ENCODE measurements at regions not wholly inside any gene's neighbourhood (a gene's known extent, or its start where the extent isn't known, plus 50 kb on each side); places are given as distances from the start of the nearest gene placed in this dataset.
"Not testable (repeated sequence)": the region's sequence is repeated elsewhere in the genome, so short reads cannot be mapped to it uniquely, and the experiment has no call there.

- no peak for DNase-seq (ENCODE audit: low read depth)
Measured at GRCh38 chr12:124381456-124382296, 86.8 kb downstream of the RFLNA start.

GRCh38 chr12:124380796-124381455, 86.0 kb downstream of the RFLNA start:
- DNase-seq (ENCODE audit: low read depth): no peak

GRCh38 chr12:124379938-124380754, 85.3 kb downstream of the RFLNA start:
- no peak for DNase-seq (ENCODE audit: low read depth)

DNA sequence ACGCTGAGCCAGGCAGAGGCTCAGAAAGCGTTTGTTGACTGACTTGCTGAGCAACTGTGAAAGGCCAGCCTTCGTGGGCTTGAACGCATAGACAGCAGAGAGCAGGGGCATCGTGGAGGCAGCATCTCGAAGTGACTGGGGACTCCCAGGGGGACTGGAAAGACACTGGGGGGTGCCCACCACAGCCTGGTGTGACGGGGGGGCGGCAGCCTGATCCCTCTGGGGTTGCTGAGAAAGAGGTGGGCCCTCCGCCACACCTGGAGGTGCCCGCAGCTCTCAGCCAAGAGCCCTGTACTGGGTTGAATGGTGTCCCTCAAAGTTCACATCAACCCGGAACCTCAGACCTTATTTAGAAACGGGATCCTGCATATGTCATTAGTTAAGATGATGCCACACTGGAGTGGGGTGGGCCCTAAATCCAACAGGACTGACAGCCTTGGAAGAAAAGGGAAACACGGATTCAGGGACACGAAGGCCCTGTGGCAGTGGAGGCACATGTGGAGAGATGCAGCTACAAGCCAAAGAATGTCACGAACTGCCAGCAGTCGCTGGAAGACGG, 84.6 kb downstream of the RFLNA start:
- no peak for DNase-seq (ENCODE audit: low read depth)

GRCh38 chr12:124378926-124379325, 84.0 kb downstream of the RFLNA start:
- DNase-seq (ENCODE audit: low read depth): no peak

DNA sequence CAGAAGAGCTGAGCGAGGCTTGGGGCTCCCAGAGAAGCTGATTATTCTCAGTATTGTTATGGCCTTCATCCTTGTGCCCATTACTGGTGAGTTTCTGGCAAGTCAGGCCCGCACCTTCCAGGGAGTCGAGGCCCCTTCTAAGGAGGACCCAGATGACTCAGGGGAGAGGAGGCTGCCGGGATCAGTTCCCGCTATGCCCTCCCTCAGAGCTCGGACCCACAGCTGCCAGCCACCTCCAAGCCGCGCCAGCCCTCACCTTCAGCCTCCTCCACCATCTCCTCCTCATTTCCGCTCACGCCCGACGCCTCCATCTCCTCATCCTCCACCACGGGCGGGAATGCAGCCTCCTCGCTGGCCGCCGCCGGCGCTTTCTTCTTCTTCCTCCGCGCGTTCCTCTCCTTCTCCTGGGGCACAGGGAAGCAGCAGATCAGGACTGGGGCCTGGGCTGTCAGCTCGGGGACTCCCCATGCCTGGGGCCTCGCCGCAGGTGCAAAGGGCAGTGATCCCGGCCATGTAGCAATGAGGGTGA, 83.2 kb downstream of the RFLNA start:
- DNase-seq (ENCODE audit: low read depth): no peak

- no peak for DNase-seq (ENCODE audit: low read depth)
Measured at GRCh38 chr12:124376435-124376834, 81.5 kb downstream of the RFLNA start.

DNA sequence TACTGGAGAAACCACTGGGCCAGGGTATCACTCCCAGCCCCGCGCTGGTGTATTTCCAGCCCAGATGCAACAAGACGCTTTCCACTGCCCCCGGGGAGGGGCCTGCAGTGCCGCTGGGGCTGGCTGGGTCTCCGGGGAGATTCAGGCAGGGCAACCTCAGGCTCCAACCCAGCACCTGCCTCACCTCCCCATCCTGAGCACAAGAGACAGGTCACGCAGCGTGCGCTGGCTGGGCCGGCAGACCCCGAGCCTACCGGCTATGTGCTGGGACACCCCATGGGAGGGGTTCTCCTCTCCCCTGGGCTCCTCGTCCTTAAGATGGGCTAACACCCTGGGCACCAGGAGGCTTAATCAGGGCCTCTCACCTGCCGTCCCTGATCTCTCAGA, 80.9 kb downstream of the RFLNA start:
- DNase-seq (ENCODE audit: low read depth): no peak

- no peak for DNase-seq (ENCODE audit: low read depth)
Measured at GRCh38 chr12:124375141-124375788, 80.4 kb downstream of the RFLNA start.

DNA sequence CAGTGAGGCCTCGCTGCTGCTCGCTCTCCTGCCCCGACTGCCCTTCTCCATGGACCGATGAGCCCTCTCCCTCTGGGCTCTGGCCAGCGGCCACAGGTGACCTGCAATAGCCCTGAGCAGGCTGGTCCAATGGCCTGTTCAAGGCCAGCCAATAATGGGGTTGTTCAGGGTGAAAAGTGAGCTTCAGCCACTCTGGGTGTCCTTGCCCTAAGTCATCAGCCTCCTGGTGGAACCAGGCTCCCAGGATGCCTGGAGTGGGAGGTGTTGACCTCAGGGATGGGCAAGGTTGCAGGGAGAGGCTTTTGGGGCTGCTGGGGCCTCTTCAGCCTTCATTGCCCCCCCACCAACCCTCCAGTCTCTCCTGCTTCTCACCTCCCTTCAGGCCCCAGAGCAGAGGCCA, 79.7 kb downstream of the RFLNA start:
- DNase-seq (ENCODE audit: low read depth): no peak

- DNase-seq (ENCODE audit: low read depth): no peak
Measured at GRCh38 chr12:124374147-124374546, 79.3 kb downstream of the RFLNA start.

DNA sequence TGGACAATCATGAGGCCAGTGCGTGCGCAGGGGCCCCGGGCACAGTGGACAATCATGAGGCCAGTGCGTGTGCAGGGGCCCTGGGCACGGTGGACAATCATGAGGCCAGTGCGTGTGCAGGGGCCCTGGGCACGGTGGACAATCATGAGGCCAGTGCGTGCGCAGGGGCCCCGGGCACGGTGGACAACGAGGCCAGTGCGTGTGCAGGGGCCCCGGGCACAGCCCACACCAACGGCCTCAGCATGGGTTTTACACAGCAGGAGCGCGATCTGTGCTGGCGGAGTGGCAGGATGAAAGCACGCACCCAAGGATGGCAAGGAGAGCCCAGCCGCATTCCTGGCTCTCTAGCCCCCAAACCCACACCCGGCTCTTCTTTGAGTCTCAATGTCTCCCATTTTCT, 78.8 kb downstream of the RFLNA start:
- DNase-seq (ENCODE audit: low read depth): not testable (repeated sequence)

DNA sequence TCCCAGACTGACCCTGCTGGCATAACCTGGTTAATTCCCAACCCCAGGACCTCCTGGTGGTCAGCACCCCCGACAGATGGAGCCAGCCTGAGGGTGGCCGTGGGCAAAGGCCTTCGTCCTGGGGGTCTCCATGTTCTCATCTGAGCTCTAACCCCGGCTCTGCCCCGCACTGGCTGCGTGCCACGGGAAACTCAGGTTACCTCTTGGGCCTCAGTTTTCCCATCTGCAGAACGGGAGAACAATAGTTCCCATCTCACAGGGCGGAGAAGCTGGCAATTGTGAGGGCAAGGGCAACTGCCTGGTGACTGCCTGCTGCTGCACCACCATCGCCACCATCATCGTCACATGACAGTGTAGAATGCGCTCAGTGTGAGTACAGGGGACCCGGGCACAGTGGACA, 77.9 kb downstream of the RFLNA start:
- no peak for DNase-seq (ENCODE audit: low read depth)

- no peak for DNase-seq (ENCODE audit: low read depth)
Measured at GRCh38 chr12:124371970-124372555, 77.2 kb downstream of the RFLNA start.

DNA sequence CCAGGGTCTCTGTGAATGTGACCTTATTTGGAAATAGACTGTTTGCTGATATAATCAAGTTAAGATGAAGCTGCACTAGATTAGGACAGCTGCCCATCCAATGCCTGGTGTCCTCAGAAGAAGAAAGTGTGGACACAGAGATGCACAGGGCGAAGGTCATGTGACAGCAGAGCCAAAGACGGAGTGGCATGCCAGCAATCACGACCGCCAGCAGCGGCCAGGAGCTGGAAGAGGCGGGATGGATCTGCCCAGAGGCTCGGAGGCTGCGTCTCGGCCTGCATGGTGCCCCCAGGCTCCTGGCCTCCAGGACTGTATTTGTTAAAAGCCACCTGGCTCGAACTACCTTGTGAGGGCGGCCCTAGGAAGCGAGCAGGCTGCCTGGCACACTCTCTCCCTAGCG, 76.5 kb downstream of the RFLNA start:
- no peak for DNase-seq (ENCODE audit: low read depth)

DNA sequence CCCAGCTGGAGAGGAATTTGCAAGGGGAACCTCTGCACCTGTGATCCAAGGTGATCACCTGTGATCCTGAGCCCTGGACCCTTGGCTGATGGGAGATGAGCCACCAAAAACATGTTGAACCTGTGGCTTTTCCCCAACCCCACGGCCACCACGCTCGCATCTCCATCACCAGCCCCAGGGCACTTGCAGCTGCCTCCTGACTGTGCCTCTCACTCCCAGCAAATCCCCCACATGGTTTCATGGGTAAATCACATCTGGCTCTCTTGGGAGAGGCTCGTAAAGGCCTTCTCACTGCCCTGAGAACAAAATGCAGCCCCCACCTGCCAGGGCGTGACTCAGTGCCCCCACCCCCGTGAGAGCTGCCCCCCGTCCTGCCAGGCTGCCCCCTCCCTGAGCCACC, 76.0 kb downstream of the RFLNA start:
- DNase-seq (ENCODE audit: low read depth): no peak

DNA sequence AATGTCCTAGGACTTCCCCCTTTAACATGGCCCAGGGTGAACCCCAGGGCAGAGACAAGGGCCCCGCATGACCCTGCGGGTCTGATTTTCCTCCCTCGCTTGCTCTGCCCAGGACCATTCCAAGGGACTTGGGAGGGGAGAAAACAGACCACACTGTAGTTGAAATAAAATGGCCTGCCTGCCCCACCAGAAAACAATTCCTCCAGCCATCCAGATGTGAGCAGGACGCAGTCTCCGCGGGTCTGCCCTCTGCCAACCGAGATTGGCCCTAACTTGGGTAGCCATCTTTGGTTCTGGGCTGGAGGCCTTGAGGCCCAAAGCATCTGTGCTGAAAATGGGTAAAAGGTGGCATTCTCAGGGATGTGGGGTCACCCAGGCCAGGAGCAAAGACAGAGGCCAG, 75.5 kb downstream of the RFLNA start:
- no peak for DNase-seq (ENCODE audit: low read depth)

- DNase-seq (ENCODE audit: low read depth): no peak
Measured at GRCh38 chr12:124369827-124370378, 75.0 kb downstream of the RFLNA start.

DNA sequence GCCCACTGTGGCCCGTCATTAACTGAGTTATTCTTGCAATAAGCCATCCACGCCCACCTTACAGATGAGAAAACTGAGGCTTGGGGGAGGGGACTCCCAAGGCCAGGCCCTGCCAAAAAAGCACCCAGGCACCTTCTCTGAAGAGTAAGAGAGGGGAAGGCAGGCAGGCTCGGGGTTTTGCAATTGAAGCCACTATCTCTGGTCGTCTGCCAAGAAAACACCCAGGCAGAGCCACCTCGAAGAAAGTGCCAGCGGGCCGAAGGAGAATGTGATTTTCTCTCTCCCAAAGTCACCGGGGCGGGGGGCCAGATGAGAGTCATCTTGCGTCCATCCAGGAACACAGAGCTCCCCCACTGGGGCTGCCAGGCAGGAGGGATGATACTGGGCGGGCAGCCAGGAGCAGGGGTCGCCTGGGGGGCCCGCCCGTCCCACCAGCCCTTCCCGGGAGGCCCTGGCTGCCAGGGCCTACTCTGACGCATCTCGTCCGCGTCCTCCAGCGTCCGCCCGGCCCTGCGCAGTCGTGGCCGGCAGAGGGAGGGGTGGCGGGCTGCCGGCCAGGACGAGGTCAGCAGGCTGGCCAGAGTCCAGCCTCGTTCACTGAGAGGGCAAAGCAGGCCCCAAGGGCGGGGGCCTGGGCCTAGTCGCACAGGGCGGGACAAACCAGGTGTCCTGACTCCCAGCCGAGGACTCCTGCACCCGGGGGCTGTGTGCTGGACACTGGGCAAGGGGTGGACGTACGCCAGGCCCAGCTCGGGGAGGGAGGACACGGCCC, 74.3 kb downstream of the RFLNA start:
- peak; percentile 68 for DNase-seq (ENCODE audit: low read depth)

DNA sequence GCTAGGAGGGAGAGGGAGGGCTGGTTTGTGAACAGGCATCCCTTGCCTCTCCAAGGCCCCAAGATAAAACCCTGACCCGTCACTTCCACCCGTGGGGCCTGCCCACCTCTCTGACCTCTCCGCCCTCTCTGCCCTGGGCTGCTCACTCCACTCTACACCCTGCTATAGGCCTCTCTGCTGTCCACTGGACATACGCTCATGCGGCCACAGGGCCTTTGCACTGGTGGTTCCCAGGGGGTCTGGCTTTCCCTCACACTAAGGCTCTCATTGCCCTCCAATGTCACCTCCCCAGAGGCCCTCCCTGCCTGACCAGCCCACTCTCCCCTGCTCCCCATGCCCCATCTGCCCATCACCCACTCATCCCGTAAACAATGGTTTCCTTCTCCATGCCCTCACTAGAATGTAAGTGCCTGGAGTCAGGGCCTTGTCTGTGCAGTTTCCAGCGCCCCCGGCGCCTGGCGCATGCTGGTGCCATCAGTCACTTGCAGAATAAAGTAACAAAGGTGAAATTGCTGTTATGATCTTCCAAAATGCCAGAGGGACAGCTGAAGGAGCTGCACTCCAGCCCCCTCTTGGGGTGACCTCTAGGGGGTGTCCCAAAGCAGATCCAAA, 73.6 kb downstream of the RFLNA start:
- no peak for DNase-seq (ENCODE audit: low read depth)

Measured in GM04503 (cell line).